LNCAP (cell line): ENCODE measurements at regions not wholly inside any gene's neighbourhood (a gene's known extent, or its start where the extent isn't known, plus 50 kb on each side); places are given as distances from the start of the nearest gene placed in this dataset.

Source experiments
- TF ChIP-seq, protein P1 (sequence below): fragments of 450-650 bp; IDR thresholded peaks from 2 replicates; pipeline ENCODE4 v1.5.1; 2017; ENCODE audit warnings: mild to moderate bottlenecking

DNA sequence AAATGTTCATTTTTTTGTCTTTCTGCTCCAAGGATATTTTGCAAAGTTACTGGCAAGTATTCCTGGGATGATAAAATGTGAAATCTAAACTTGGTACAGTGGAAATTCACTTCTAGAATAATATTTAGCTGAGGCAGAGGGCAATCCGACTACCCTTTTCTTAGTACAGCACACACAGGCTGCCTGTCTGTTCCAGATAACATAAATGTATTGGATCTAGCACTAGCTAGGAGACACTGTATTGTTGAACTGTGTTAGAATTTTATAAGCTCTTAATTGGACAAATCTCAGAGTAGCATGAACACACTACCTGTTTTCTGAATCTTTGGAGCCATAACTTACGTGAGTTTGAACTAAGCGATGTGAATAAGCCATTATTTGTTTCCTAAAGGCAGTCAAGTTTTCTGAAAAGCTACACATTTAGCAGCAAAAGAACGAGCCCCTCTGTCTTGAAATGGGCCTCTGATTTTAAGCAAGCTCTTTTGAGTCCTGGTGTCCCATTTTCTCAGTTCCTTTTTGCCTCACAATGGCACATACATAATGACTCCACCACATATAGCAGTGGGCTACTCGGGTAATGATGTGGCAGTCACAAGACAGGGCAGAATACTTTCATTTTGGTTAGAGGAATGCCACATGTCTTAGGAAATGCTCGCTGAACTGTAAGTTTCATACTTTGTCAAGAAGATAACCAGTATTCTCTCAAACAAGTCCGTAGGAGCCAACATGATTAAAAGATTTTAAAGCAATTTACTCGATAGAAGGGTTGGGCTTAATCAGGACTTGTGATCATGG is 116.5 kb upstream of the ESR1 start:
- TF ChIP-seq, protein P1, sequence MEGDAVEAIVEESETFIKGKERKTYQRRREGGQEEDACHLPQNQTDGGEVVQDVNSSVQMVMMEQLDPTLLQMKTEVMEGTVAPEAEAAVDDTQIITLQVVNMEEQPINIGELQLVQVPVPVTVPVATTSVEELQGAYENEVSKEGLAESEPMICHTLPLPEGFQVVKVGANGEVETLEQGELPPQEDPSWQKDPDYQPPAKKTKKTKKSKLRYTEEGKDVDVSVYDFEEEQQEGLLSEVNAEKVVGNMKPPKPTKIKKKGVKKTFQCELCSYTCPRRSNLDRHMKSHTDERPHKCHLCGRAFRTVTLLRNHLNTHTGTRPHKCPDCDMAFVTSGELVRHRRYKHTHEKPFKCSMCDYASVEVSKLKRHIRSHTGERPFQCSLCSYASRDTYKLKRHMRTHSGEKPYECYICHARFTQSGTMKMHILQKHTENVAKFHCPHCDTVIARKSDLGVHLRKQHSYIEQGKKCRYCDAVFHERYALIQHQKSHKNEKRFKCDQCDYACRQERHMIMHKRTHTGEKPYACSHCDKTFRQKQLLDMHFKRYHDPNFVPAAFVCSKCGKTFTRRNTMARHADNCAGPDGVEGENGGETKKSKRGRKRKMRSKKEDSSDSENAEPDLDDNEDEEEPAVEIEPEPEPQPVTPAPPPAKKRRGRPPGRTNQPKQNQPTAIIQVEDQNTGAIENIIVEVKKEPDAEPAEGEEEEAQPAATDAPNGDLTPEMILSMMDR: no peak

DNA sequence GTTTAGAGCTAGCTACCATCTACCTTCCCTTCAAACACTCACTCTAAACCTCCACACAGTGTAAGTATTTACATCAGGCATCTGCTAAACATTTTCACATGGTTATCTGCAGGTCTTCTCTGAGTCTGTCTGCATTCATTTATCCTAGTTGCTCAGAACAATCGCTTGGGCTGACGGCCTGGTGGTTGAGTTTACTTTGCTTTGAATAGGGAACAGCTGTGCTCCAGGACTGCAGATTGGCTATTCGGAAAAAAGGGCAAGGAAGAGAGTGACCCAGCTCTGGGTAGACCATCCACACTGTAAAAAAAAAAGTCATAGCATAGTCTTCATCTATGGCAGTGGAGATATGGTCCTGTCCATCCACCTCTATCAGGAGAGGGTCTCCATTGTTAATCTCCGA is 115.3 kb upstream of the ESR1 start:
- TF ChIP-seq, protein P1: no peak

DNA sequence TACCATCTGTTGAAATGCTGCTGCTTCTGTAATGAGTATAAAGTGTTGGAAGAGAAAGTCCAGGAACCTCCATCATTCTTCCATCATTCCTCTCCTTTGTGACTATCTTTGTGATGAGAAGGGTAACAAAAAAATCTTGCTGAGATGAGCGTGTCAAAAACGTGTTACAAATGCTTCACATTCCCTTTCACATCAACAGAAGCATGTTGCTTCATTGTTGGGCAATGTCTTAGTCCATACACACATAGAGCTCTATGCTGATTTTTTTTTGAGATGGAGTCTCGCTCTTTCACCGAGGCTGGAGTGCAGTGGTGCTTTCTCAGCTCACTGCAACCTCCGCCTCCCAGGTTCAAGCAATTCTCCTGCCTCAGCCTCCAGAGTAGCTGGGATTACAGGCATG is 114.1 kb upstream of the ESR1 start:
- TF ChIP-seq, protein P1: no peak

DNA sequence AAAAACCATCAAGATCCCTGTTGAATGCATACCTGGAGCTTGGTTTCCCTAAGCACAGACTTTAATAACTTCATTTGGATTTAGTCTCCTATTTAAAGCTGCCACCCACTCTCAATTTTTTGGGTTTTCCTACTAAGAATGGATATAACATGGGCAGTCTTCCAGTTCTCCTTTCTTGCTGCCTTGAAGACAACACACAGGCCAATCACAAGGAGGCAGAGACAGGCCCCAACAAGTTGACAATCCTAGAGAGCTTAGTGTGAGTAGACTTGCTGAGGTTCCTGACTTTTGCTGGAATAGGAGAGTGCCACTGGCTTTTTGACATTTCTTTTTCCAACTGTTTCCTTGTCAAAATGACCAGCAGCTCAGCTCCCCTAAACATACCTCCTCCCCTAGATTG is 112.3 kb upstream of the ESR1 start:
- TF ChIP-seq, protein P1: no peak

DNA sequence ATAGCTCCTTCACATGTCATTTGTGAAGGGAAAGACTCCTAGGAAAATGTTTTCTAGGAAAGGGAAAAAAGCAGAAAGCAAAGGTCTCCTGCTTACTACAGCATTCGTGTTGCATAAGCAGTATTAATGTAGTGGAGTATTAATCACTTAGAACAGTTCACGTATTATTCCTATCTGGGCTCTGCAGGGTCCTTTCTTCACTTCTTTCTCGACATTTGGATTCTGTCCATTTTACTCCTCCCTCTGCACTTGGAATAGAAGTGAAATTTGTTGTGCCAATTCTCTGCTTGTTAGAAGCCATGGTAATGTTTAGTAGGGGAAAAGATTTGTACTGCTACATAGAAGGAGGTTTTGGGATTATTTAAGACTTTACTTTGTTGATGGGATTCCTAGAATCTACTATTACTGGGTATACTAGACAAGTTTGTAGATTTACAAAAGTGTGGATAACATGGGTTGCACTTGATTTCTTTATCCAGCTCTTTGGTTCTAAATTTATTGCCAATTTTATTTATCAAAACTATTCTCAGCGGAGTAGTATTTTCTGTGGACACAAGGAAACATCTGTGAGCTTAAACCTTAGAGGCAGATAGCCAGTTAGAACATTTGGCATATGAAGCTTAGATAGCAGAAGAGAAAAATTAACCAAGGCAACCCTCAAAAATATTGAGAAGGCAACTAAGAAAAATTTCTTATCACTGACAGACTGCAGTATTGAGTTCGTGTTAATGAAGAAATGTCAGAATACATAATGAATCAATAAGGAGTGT is 108.4 kb upstream of the ESR1 start:
- TF ChIP-seq, protein P1: no peak

DNA sequence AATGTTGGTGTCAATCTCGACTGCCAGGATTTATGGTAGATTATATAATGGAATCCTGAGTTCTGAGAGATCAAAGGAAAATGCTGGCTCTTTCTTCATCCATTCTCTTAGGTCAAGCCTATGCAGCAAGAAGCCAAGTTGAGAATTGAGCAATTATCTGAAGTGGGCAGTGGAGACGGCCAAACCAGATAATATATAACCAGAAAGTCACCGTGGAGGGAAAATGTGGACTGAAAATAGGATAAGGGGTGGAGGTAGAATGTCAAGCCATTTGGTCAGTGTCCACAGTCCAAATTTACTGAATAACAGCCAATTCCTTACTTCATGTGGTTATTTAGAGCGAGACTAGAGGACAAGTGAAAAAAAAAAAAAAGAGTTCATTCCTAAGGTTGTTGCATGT is 107.8 kb upstream of the ESR1 start:
- TF ChIP-seq, protein P1: no peak

DNA sequence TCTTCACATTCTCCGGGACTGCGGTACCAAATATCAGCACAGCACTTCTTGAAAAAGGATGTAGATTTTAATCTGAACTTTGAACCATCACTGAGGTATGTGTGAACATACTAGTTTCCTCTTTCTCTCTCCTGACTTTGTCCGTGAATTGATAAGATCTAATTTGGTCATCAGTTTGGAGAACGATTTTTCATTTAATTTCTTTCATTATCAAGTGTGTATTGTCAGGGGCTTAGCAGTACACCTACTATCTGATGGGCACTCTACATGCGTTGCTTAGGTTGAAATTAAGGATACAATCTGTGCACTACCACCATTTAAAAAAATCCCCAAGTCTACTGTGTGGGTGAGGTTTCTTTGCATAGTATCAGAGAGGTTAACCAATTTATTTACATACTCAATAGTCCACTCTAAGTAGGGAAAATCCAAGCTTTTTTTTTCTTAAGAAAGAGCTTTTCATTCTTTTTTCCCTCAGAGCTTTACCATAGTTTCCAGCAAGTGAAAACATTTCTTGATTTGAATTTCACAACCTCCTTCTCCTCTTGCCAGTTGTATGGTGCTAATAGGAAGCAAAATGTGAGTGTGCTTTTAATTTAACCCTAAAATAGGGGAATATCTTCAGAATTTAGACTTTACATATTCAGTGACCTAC is 105.4 kb upstream of the ESR1 start:
- TF ChIP-seq, protein P1: no peak
